HG03432 (cell line): ENCODE measurements at regions not wholly inside any gene's neighbourhood (a gene's known extent, or its start where the extent isn't known, plus 50 kb on each side); places are given as distances from the start of the nearest gene placed in this dataset.
"Not testable (repeated sequence)": the region's sequence is repeated elsewhere in the genome, so short reads cannot be mapped to it uniquely, and the experiment has no call there.

Source experiments
- ATAC-seq: cut with Tn5 transposase; IDR thresholded peaks from one replicate; pipeline ENCODE4 v1.9.1; 2021; ENCODE audit warnings: mild to moderate bottlenecking, moderate library complexity; ENCODE audit not compliant: unreplicated experiment

- no peak for ATAC-seq
Observed at GRCh38 chr3:118805007-118805406, 229.6 kb downstream of the IGSF11 start.

GRCh38 chr3:118806423-118806822 lies 228.2 kb downstream of the IGSF11 start:
- no peak for ATAC-seq

- not testable (repeated sequence) for ATAC-seq
Observed at GRCh38 chr3:118807349-118807748, 227.3 kb downstream of the IGSF11 start.

- ATAC-seq: no peak
Observed at GRCh38 chr3:118808723-118809122, 225.9 kb downstream of the IGSF11 start.

- ATAC-seq: peak; percentile 53
Observed at GRCh38 chr3:118809696-118810498, 224.7 kb downstream of the IGSF11 start.

- ATAC-seq: peak; percentile 22
Observed at GRCh38 chr3:118810499-118811035, 224.1 kb downstream of the IGSF11 start.

- ATAC-seq: no peak
Observed at GRCh38 chr3:118811236-118811732, 223.4 kb downstream of the IGSF11 start.

- no peak for ATAC-seq
Observed at GRCh38 chr3:118813472-118813871, 221.2 kb downstream of the IGSF11 start.

GRCh38 chr3:118817748-118818165 lies 216.9 kb downstream of the IGSF11 start:
- peak; percentile 83 for ATAC-seq

- no peak for ATAC-seq
Observed at GRCh38 chr3:118818386-118818785, 216.3 kb downstream of the IGSF11 start.

GRCh38 chr3:118823626-118824025 lies 211.0 kb downstream of the IGSF11 start:
- no peak for ATAC-seq

GRCh38 chr3:118827446-118827845 lies 207.2 kb downstream of the IGSF11 start:
- no peak for ATAC-seq

GRCh38 chr3:118828351-118828750 lies 206.3 kb downstream of the IGSF11 start:
- no peak for ATAC-seq

- no peak for ATAC-seq
Observed at GRCh38 chr3:118833075-118833474, 201.6 kb downstream of the IGSF11 start.

- no peak for ATAC-seq
Observed at GRCh38 chr3:118838871-118839270, 195.8 kb downstream of the IGSF11 start.

- ATAC-seq: no peak
Observed at GRCh38 chr3:118842147-118842863, 192.3 kb downstream of the IGSF11 start.

- ATAC-seq: no peak
Observed at GRCh38 chr3:118846176-118846575, 188.5 kb downstream of the IGSF11 start.
